HCT116 (cell line): ENCODE measurements at regions not wholly inside any gene's neighbourhood (a gene's known extent, or its start where the extent isn't known, plus 50 kb on each side); places are given as distances from the start of the nearest gene placed in this dataset.
"Not testable (repeated sequence)": the region's sequence is repeated elsewhere in the genome, so short reads cannot be mapped to it uniquely, and the experiment has no call there.

Experiments used
- ATAC-seq: fragments of 200-7000 bp; cut with Tn5 transposase; 2 replicates; pipeline ENCODE4 v1.9.1; 2020; ENCODE audit warnings: mild to moderate bottlenecking, moderate library complexity
- BruUV-seq: library from RNA; stranded (reverse); fragments of 400-500 nt; replicated peaks from 2 replicates; lab custom pipeline; 2021; lab: Mats Ljungman, UMichigan
- CTCF ChIA-PET: fragments of 300-600 bp; sonication (Branson Sonifier 250); formaldehyde crosslinking; loops from one replicate; lab custom pipeline; 2021; ENCODE audit warnings: antibody characterized with exemption; lab: Charles Lee
- POLR2A ChIA-PET: fragments of 300-600, 350-600 bp; sonication (Branson Sonifier 250); formaldehyde crosslinking; loops from one replicate; lab custom pipeline; 2021; ENCODE audit warnings: antibody characterized with exemption; lab: Charles Lee
- RAD21 ChIA-PET, 2 experiments: fragments of 300-600 bp; sonication (Branson Sonifier 250); formaldehyde crosslinking; loops; one replicate each; lab custom pipeline; 2023; ENCODE audit warnings: low total read pairs in 2 of 2; ENCODE audit not compliant: uncharacterized antibody in 2 of 2, unreplicated experiment in 2 of 2, low non-redundant PET in 1 of 2; lab: Charles Lee
- DNase-seq: peaks from one replicate; pipeline ENCODE4 v3.0.0-alpha.2; 2010; ENCODE audit warnings: low read depth, low spot score
- H2AFZ ChIP-seq: fragments of 200-600 bp; shearing (Covaris generic), sonication (generic); 2 replicates; pipeline ENCODE4 v1.6.1; 2017; ENCODE audit warnings: low read depth, mixed run types, mixed read lengths, antibody characterized with exemption, low read length; ENCODE audit not compliant: poor library complexity, severe bottlenecking
- H3K27ac ChIP-seq: 2 replicates; pipeline ENCODE4 v1.5.1; 2012; ENCODE audit warnings: low read depth, low read length
- H3K27me3 ChIP-seq: fragments of 200-600 bp; sonication (generic); 2 replicates; pipeline ENCODE4 v1.6.1; 2016; ENCODE audit warnings: mixed run types, low read length, mixed read lengths; ENCODE audit not compliant: insufficient read depth
- H3K36me3 ChIP-seq, 2 experiments: fragments of 200-500 bp in 1 of 2; fragments of 200-600 bp in 1 of 2; sonication (Bioruptor generic) in 1 of 2; sonication (generic) in 1 of 2; 2 replicates each; pipeline versions ENCODE4 v1.5.1 to v1.6.1; 2014 to 2016; ENCODE audit warnings: low read length in 2 of 2, inconsistent platforms in 1 of 2, mixed read lengths in 1 of 2, mixed run types in 1 of 2; ENCODE audit not compliant: insufficient read depth in 2 of 2, control insufficient read depth in 1 of 2
- H3K4me1 ChIP-seq, 2 experiments: fragments of 200-600 bp in 1 of 2; sonication (generic) in 1 of 2; 2 replicates each; pipeline versions ENCODE4 v1.5.1 to v1.6.1; 2012 to 2017; ENCODE audit warnings: low read length in 2 of 2, inconsistent platforms in 1 of 2, mild to moderate bottlenecking in 1 of 2, mixed read lengths in 1 of 2, mixed run types in 1 of 2, moderate library complexity in 1 of 2; ENCODE audit not compliant: insufficient read depth in 2 of 2, control insufficient read depth in 1 of 2
- H3K4me2 ChIP-seq: fragments of 200-600 bp; sonication (generic); 2 replicates; pipeline ENCODE4 v1.6.1; 2017; ENCODE audit warnings: mixed run types, low read length, mixed read lengths
- H3K4me3 ChIP-seq, 2 experiments: fragments of 200-600 bp in 1 of 2; sonication (generic) in 1 of 2; replicated peaks in 1 of 2; 2 replicates each; pipeline ENCODE4 v1.5.1; 2011 to 2016; ENCODE audit warnings: low read length in 2 of 2, control low read depth in 1 of 2, low read depth in 1 of 2, mild to moderate bottlenecking in 1 of 2, mixed read lengths in 1 of 2, mixed run types in 1 of 2
- H3K79me2 ChIP-seq: fragments of 200-600 bp; sonication (generic); 2 replicates; pipeline ENCODE4 v1.6.1; 2017; ENCODE audit warnings: mild to moderate bottlenecking, mixed run types, low read length, moderate library complexity, mixed read lengths; ENCODE audit not compliant: insufficient read depth
- H3K9ac ChIP-seq: fragments of 200-600 bp; sonication (generic); 2 replicates; pipeline ENCODE4 v1.6.1; 2016; ENCODE audit warnings: low read length, mixed read lengths
- H3K9me2 ChIP-seq: fragments of 200-600 bp; sonication (generic), shearing (Covaris generic); 2 replicates; pipeline ENCODE4 v1.6.1; 2017; ENCODE audit warnings: mixed run types, mild to moderate bottlenecking, moderate library complexity; ENCODE audit not compliant: insufficient read depth
- H3K9me3 ChIP-seq, 2 experiments: fragments of 200-500 bp in 1 of 2; fragments of 200-600 bp in 1 of 2; sonication (Bioruptor generic) in 1 of 2; sonication (generic) in 1 of 2; 2 replicates each; pipeline ENCODE4 v1.6.1; 2014 to 2017; ENCODE audit warnings: low read length in 2 of 2, mixed read lengths in 2 of 2, inconsistent platforms in 1 of 2, low read depth in 1 of 2, mild to moderate bottlenecking in 1 of 2, mixed run types in 1 of 2, moderate library complexity in 1 of 2; ENCODE audit not compliant: control insufficient read depth in 1 of 2, insufficient read depth in 1 of 2
- H4K20me1 ChIP-seq: fragments of 200-600 bp; sonication (generic), shearing (Covaris generic); 2 replicates; pipeline ENCODE4 v1.6.1; 2017; ENCODE audit warnings: mixed run types, mild to moderate bottlenecking, moderate library complexity; ENCODE audit not compliant: insufficient read depth
- CBX3 ChIP-seq: IDR thresholded peaks from 2 replicates; pipeline ENCODE4 v1.6.1; 2012; ENCODE audit warnings: low read depth
- CEBPB ChIP-seq: IDR thresholded peaks from 2 replicates; pipeline ENCODE4 v1.6.1; 2012; ENCODE audit warnings: low read depth
- EZH2 ChIP-seq: fragments of 200-600 bp; sonication (generic); IDR thresholded peaks from 2 replicates; pipeline ENCODE4 v1.6.1; 2017; ENCODE audit warnings: antibody characterized with exemption, mixed run types
- EZH2phosphoT487 ChIP-seq: fragments of 200-600 bp; IDR thresholded peaks from 2 replicates; pipeline ENCODE4 v1.6.1; 2018; ENCODE audit warnings: antibody characterized with exemption, borderline replicate concordance
- FOSL1 ChIP-seq: IDR thresholded peaks from 2 replicates; pipeline ENCODE4 v1.6.1; 2012; ENCODE audit warnings: low read depth
- JUND ChIP-seq: IDR thresholded peaks from 2 replicates; pipeline ENCODE4 v1.6.1; 2012
- POLR2A ChIP-seq: IDR thresholded peaks from 2 replicates; pipeline ENCODE4 v1.7.0; 2011; ENCODE audit warnings: borderline replicate concordance; ENCODE audit not compliant: insufficient read depth, insufficient read length; ENCODE audit errors: extremely low read depth
- POLR2AphosphoS5 ChIP-seq: IDR thresholded peaks from 2 replicates; pipeline ENCODE4 v1.6.1; 2011; ENCODE audit warnings: mild to moderate bottlenecking, low read depth, low read length, moderate library complexity
- RAD21 ChIP-seq: IDR thresholded peaks from 2 replicates; pipeline ENCODE4 v1.6.1; 2012; ENCODE audit warnings: low read depth, mild to moderate bottlenecking
- SIN3A ChIP-seq: IDR thresholded peaks from 2 replicates; pipeline ENCODE4 v1.6.1; 2012; ENCODE audit warnings: low read depth
- TCF7L2 ChIP-seq: IDR thresholded peaks from 2 replicates; pipeline ENCODE4 v1.7.0; 2011; ENCODE audit warnings: borderline replicate concordance, inconsistent platforms; ENCODE audit not compliant: insufficient read depth, insufficient read length; ENCODE audit errors: extremely low read depth
- YY1 ChIP-seq: IDR thresholded peaks from 2 replicates; pipeline ENCODE4 v1.6.1; 2011; ENCODE audit warnings: low read length, low read depth, moderate library complexity, mild to moderate bottlenecking; ENCODE audit not compliant: insufficient replicate concordance; ENCODE audit errors: extremely low read depth
- ZFX ChIP-seq: fragments of 450-650 bp; IDR thresholded peaks from 2 replicates; pipeline ENCODE4 v1.6.1; 2017
- ZNF274 ChIP-seq: fragments of 200-500 bp; sonication (Bioruptor generic); IDR thresholded peaks from 2 replicates; pipeline ENCODE4 v1.6.1; 2014; ENCODE audit warnings: mild to moderate bottlenecking, low read depth, low read length, inconsistent platforms
- intact Hi-C: fragments of 100-400 bp; cut with micrococcal nuclease; formaldehyde crosslinking; loops from 2 replicates; pipeline ENCODE4 v1.10.0; 2022
- TF ChIP-seq, protein P1 (sequence below): IDR thresholded peaks from 2 replicates; pipeline ENCODE4 v1.6.1; 2011; ENCODE audit warnings: mild to moderate bottlenecking, low read length, moderate library complexity; ENCODE audit not compliant: insufficient replicate concordance; ENCODE audit errors: extremely low read depth
- TF ChIP-seq, protein P2 (sequence below): IDR thresholded peaks from 2 replicates; pipeline ENCODE4 v1.6.1; 2012
- TF ChIP-seq, protein P3 (sequence below): IDR thresholded peaks from 2 replicates; pipeline ENCODE4 v1.6.1; 2012; ENCODE audit warnings: low read depth

DNA sequence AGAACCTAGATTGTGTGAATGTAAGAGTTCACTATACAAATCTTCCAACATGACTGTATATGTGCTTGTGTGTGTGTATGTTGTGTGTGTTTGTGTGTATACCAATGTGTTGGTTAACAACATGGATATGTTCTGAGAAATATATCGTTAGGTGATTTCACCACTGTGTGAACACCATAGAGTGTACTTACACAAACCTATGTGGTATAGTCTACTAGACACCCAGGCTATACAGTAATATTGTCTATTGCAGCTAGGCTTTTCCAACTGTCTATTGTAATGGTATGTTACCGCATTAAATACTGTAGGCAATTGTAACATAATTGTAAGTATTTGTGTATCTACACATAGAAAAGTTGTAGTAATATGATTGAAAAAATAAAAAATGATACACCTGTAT lies 959.2 kb upstream of the SEMA6A start:
- no peak overlapping the region for H3K4me3 ChIP-seq
- H3K79me2 ChIP-seq: no peaks in the 10 kb centered on the region
- no peak for ATAC-seq
- no peak overlapping the region for H3K27ac ChIP-seq
- no peaks in the 10 kb centered on the region for H3K9me2 ChIP-seq
- TF ChIP-seq CBX3 (no peak), TCF7L2 (no peak), EZH2phosphoT487 (no peak), ZFX (no peak), RAD21 (no peak), YY1 (no peak), POLR2AphosphoS5 (no peak), CEBPB (no peak), ZNF274 (no peak), EZH2 (no peak), SIN3A (no peak), FOSL1 (no peak), POLR2A (no peak), JUND (no peak)
- TF ChIP-seq, protein P1, sequence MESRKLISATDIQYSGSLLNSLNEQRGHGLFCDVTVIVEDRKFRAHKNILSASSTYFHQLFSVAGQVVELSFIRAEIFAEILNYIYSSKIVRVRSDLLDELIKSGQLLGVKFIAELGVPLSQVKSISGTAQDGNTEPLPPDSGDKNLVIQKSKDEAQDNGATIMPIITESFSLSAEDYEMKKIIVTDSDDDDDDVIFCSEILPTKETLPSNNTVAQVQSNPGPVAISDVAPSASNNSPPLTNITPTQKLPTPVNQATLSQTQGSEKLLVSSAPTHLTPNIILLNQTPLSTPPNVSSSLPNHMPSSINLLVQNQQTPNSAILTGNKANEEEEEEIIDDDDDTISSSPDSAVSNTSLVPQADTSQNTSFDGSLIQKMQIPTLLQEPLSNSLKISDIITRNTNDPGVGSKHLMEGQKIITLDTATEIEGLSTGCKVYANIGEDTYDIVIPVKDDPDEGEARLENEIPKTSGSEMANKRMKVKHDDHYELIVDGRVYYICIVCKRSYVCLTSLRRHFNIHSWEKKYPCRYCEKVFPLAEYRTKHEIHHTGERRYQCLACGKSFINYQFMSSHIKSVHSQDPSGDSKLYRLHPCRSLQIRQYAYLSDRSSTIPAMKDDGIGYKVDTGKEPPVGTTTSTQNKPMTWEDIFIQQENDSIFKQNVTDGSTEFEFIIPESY: no peak
- TF ChIP-seq, protein P2, sequence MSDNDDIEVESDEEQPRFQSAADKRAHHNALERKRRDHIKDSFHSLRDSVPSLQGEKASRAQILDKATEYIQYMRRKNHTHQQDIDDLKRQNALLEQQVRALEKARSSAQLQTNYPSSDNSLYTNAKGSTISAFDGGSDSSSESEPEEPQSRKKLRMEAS: no peak
- TF ChIP-seq, protein P3, sequence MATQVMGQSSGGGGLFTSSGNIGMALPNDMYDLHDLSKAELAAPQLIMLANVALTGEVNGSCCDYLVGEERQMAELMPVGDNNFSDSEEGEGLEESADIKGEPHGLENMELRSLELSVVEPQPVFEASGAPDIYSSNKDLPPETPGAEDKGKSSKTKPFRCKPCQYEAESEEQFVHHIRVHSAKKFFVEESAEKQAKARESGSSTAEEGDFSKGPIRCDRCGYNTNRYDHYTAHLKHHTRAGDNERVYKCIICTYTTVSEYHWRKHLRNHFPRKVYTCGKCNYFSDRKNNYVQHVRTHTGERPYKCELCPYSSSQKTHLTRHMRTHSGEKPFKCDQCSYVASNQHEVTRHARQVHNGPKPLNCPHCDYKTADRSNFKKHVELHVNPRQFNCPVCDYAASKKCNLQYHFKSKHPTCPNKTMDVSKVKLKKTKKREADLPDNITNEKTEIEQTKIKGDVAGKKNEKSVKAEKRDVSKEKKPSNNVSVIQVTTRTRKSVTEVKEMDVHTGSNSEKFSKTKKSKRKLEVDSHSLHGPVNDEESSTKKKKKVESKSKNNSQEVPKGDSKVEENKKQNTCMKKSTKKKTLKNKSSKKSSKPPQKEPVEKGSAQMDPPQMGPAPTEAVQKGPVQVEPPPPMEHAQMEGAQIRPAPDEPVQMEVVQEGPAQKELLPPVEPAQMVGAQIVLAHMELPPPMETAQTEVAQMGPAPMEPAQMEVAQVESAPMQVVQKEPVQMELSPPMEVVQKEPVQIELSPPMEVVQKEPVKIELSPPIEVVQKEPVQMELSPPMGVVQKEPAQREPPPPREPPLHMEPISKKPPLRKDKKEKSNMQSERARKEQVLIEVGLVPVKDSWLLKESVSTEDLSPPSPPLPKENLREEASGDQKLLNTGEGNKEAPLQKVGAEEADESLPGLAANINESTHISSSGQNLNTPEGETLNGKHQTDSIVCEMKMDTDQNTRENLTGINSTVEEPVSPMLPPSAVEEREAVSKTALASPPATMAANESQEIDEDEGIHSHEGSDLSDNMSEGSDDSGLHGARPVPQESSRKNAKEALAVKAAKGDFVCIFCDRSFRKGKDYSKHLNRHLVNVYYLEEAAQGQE: no peak
- no peaks in the 10 kb centered on the region for H3K4me1 ChIP-seq
- no peak for DNase-seq
- ChIA-PET CTCF (no interaction called here), RAD21 (no interaction called here), POLR2A (no interaction called here)
- H3K27me3 ChIP-seq: no peaks in the 10 kb centered on the region
- no peak overlapping the region for H3K9ac ChIP-seq
- H2AFZ ChIP-seq: no peak overlapping the region
- BruUV-seq: no TSS peak
- no peaks in the 10 kb centered on the region for H4K20me1 ChIP-seq
- no peak overlapping the region for H3K4me2 ChIP-seq
- H3K36me3 ChIP-seq: no peaks in the 10 kb centered on the region
- intact Hi-C loops: no loop called here
- no peaks in the 10 kb centered on the region for H3K9me3 ChIP-seq

DNA sequence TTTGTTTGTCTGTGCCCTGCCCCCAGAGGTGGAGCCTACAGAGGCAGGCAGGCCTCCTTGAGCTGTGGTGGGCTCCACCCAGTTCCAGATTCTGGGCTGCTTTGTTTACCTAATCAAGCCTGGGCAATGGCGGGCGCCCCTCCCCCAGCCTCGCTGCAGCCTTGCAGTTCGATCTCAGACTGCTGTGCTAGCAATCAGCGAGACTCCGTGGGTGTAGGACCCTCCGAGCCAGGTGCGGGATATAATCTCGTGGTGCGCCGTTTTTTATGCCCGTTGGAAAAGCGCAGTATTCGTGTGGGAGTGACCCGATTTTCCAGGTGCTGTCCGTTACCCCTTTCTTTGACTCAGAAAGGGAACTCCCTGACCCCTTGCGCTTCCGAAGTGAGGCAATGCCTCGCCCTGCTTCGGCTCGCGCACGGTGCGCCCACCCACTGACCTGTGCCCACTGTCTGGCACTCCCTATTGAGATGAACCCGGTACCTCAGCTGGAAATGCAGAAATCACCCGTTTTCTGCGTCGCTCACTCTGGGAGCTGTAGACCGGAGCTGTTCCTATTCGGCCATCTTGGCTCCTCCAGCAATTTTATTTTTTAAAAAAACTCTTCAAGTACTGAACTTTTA lies 958.5 kb upstream of the SEMA6A start:
- intact Hi-C loops, H3K36me3 ChIP-seq, H3K4me1 ChIP-seq, ATAC-seq, DNase-seq, CTCF ChIA-PET, POLR2A ChIA-PET, H3K27me3 ChIP-seq, H3K4me3 ChIP-seq, H3K9me2 ChIP-seq, BruUV-seq, RAD21 ChIA-PET, H3K4me2 ChIP-seq, H3K9me3 ChIP-seq, H3K9ac ChIP-seq, H3K79me2 ChIP-seq, H3K27ac ChIP-seq, H2AFZ ChIP-seq, H4K20me1 ChIP-seq: not testable (repeated sequence)
